A549 (cell line): ENCODE measurements at regions not wholly inside any gene's neighbourhood (a gene's known extent, or its start where the extent isn't known, plus 50 kb on each side); places are given as distances from the start of the nearest gene placed in this dataset.

Experiments
- CBX2 ChIP-seq: fragments of 200-600 bp; sonication (generic); IDR thresholded peaks from 2 replicates; pipeline ENCODE4 v1.6.1; 2016; ENCODE audit warnings: low read depth, mild to moderate bottlenecking, borderline replicate concordance
- JUNB ChIP-seq: fragments of >200 bp; sonication (Bioruptor Twin); formaldehyde crosslinking; IDR thresholded peaks from 2 replicates; pipeline ENCODE4 v1.6.1; 2016
- MAX ChIP-seq: IDR thresholded peaks from 2 replicates; pipeline ENCODE4 v1.6.1; 2012
- MAZ ChIP-seq: fragments of 150-350 bp; IDR thresholded peaks from 2 replicates; pipeline ENCODE4 v1.6.1; 2014; ENCODE audit warnings: antibody characterized with exemption, low read depth, low read length, borderline replicate concordance
- POLR2A ChIP-seq: IDR thresholded peaks from 2 replicates; pipeline ENCODE4 v1.6.1; 2012; ENCODE audit warnings: mild to moderate bottlenecking, low read length
- RAD21 ChIP-seq, 2 experiments: fragments of >200 bp in 1 of 2; sonication (Bioruptor Twin) in 1 of 2; formaldehyde crosslinking in 1 of 2; IDR thresholded peaks in 1 of 2; conservative IDR thresholded peaks in 1 of 2; 2 replicates in 1 of 2; 3 replicates in 1 of 2; pipeline ENCODE4 v1.6.1; 2012 to 2018; ENCODE audit warnings: inconsistent platforms in 1 of 2
- RCOR1 ChIP-seq: fragments of 150-350 bp; IDR thresholded peaks from 2 replicates; pipeline ENCODE4 v1.6.1; 2014; ENCODE audit warnings: antibody characterized with exemption, low read length, low read depth
- SMC3 ChIP-seq: fragments of >200 bp; sonication (Bioruptor Twin); formaldehyde crosslinking; IDR thresholded peaks from 3 replicates; pipeline ENCODE4 v1.6.1; 2018; ENCODE audit warnings: inconsistent platforms
- TF ChIP-seq, protein P1 (sequence below): fragments of >200 bp; sonication (Bioruptor Twin); formaldehyde crosslinking; IDR thresholded peaks from 3 replicates; pipeline ENCODE4 v1.5.1; 2016
- TF ChIP-seq, protein P2 (sequence below): fragments of 200-600 bp; sonication (generic); IDR thresholded peaks from 2 replicates; pipeline ENCODE4 v1.6.1; 2016; ENCODE audit warnings: antibody characterized with exemption, mild to moderate bottlenecking, moderate library complexity

DNA sequence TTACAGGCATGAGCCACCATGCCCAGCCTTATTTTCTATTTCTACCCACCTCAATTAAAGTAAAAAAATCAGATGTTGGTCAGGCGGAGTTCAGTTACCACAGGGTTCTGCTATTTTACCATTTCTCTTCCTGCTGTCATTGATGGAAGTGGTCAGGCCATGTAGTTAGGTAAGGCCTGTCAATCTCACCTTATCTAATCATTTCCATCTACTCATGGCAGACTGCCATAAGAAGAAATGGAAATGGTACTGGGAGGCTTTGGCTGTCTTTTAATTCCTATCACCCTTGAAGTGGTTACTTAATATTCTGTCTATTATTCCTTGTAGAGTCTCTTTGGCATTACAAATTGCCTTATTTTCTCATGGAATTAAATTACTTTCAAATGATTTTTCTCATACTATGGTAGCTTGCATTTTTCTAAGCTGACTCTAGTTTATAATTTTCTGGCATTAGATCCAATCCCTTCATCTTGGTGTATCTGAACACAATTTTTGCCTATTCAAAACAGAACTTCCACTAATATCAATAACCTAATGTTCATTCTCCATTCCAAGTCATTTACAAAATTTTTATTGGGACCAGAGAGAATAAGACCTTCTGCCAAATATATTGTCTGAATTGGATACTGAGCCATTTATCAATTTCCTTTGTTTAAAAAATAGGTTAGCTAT lies 198.7 kb downstream of the DACT1 start:
- TF ChIP-seq SMC3: no peak
- no peak for TF ChIP-seq MAZ
- no peak for TF ChIP-seq CBX2
- TF ChIP-seq, protein P1, sequence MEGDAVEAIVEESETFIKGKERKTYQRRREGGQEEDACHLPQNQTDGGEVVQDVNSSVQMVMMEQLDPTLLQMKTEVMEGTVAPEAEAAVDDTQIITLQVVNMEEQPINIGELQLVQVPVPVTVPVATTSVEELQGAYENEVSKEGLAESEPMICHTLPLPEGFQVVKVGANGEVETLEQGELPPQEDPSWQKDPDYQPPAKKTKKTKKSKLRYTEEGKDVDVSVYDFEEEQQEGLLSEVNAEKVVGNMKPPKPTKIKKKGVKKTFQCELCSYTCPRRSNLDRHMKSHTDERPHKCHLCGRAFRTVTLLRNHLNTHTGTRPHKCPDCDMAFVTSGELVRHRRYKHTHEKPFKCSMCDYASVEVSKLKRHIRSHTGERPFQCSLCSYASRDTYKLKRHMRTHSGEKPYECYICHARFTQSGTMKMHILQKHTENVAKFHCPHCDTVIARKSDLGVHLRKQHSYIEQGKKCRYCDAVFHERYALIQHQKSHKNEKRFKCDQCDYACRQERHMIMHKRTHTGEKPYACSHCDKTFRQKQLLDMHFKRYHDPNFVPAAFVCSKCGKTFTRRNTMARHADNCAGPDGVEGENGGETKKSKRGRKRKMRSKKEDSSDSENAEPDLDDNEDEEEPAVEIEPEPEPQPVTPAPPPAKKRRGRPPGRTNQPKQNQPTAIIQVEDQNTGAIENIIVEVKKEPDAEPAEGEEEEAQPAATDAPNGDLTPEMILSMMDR: no peak
- TF ChIP-seq JUNB: no peak
- no peak for TF ChIP-seq RCOR1
- TF ChIP-seq RAD21 (conservative IDR thresholded peaks at IDR 0.05 in 1 of 2, IDR thresholded peaks at IDR 0.05 in 1 of 2): no peak
- no peak for TF ChIP-seq POLR2A
- TF ChIP-seq MAX: no peak
- TF ChIP-seq, protein P2, sequence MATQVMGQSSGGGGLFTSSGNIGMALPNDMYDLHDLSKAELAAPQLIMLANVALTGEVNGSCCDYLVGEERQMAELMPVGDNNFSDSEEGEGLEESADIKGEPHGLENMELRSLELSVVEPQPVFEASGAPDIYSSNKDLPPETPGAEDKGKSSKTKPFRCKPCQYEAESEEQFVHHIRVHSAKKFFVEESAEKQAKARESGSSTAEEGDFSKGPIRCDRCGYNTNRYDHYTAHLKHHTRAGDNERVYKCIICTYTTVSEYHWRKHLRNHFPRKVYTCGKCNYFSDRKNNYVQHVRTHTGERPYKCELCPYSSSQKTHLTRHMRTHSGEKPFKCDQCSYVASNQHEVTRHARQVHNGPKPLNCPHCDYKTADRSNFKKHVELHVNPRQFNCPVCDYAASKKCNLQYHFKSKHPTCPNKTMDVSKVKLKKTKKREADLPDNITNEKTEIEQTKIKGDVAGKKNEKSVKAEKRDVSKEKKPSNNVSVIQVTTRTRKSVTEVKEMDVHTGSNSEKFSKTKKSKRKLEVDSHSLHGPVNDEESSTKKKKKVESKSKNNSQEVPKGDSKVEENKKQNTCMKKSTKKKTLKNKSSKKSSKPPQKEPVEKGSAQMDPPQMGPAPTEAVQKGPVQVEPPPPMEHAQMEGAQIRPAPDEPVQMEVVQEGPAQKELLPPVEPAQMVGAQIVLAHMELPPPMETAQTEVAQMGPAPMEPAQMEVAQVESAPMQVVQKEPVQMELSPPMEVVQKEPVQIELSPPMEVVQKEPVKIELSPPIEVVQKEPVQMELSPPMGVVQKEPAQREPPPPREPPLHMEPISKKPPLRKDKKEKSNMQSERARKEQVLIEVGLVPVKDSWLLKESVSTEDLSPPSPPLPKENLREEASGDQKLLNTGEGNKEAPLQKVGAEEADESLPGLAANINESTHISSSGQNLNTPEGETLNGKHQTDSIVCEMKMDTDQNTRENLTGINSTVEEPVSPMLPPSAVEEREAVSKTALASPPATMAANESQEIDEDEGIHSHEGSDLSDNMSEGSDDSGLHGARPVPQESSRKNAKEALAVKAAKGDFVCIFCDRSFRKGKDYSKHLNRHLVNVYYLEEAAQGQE: no peak
